ENCODE measurements at regions not wholly inside any gene's neighbourhood (a gene's known extent, or its start where the extent isn't known, plus 50 kb on each side); places are given as distances from the start of the nearest gene placed in this dataset.

DNA sequence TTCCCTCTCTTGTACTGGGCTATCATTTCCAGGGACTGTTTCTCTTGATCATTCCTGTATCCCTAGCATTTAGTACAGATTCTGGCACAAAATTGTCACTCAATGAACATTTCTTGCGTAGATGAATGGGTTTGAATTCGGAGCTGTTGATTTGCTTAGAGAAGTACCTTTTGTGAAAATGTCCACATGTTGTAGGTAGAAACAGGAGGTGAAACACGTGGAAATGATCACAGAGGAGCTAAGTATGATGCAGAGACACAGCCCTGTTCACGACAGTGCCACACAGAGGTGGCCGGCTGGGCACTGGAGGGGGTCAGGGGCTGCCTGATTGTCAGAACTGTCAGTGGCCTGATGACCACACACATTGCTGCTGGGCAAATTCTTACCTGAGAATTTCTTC is 196.1 kb upstream of the PRKCQ start:
- TF ChIP-seq, protein P1, sequence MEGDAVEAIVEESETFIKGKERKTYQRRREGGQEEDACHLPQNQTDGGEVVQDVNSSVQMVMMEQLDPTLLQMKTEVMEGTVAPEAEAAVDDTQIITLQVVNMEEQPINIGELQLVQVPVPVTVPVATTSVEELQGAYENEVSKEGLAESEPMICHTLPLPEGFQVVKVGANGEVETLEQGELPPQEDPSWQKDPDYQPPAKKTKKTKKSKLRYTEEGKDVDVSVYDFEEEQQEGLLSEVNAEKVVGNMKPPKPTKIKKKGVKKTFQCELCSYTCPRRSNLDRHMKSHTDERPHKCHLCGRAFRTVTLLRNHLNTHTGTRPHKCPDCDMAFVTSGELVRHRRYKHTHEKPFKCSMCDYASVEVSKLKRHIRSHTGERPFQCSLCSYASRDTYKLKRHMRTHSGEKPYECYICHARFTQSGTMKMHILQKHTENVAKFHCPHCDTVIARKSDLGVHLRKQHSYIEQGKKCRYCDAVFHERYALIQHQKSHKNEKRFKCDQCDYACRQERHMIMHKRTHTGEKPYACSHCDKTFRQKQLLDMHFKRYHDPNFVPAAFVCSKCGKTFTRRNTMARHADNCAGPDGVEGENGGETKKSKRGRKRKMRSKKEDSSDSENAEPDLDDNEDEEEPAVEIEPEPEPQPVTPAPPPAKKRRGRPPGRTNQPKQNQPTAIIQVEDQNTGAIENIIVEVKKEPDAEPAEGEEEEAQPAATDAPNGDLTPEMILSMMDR (IDR thresholded peaks at IDR 0.05), result no peak
- no peak for TF ChIP-seq EZH2 (IDR thresholded peaks at IDR 0.05)

All from neural progenitor cell (in vitro differentiated cells).